ENCODE measurements at regions not wholly inside any gene's neighbourhood (a gene's known extent, or its start where the extent isn't known, plus 50 kb on each side); places are given as distances from the start of the nearest gene placed in this dataset.

- TF ChIP-seq ELF4 (CRISPR knock-in tag; IDR thresholded peaks at IDR 0.05) (no peak), CBFA2T2 (conservative IDR thresholded peaks at IDR 0.05) (no peak), ILF3 (IDR thresholded peaks at IDR 0.05; ENCODE audit: borderline replicate concordance) (no peak), CREB1 (IDR thresholded peaks at IDR 0.05) (no peak), CREB1 (CRISPR knock-in tag; IDR thresholded peaks at IDR 0.05) (no peak), ZNF408 (CRISPR knock-in tag; IDR thresholded peaks at IDR 0.05; ENCODE audit: low read depth) (no peak), ARID1B (IDR thresholded peaks at IDR 0.05) (no peak), HNRNPLL (IDR thresholded peaks at IDR 0.05; ENCODE audit: low read depth, low read length, poor library complexity, severe bottlenecking) (no peak), MCM2 (IDR thresholded peaks at IDR 0.05; ENCODE audit: low read depth) (no peak), XRCC3 (IDR thresholded peaks at IDR 0.05) (no peak), ZC3H8 (IDR thresholded peaks at IDR 0.05) (no peak)
Measured at GRCh38 chr11:120052196-120052775, 85.6 kb downstream of the TRIM29 start (continued).

GRCh38 chr11:120044011-120044675 is 93.8 kb downstream of the TRIM29 start:
- H3K9me3 ChIP-seq (replicated peaks; ENCODE audit: control insufficient read depth, insufficient read depth, low read depth, low read length) = no peaks in the 10 kb centered on the region
- no peaks in the 10 kb centered on the region for H3K79me2 ChIP-seq (ENCODE audit: control insufficient read depth, insufficient read depth, low read length)
- H3K4me1 ChIP-seq (replicated peaks in 1 of 2; ENCODE audit: control insufficient read depth in 2 of 2, insufficient read depth in 2 of 2, low read length in 2 of 2) = no peaks in the 10 kb centered on the region
- ChIA-PET POLR2A (interaction anchor here (0.6 kb wide), 1 partner anchor 311 kb away, joined by 4 read pairs; no protein-coding TSS in a partner anchor), CTCF (ENCODE audit: low intra/inter-chr PET ratio) (no interaction called here)
- no TSS peak for BruUV-seq (replicated peaks)
- H3K9ac ChIP-seq (ENCODE audit: insufficient read depth in 1 of 2, low read depth in 2 of 2, low read length in 2 of 2) = no peak overlapping the region
- no peak overlapping the region for H3K27ac ChIP-seq (ENCODE audit: extremely low read depth, low read depth, low read length)
- no peak overlapping the region for H2AFZ ChIP-seq (ENCODE audit: low read depth, low read length)
- H3K27me3 ChIP-seq (ENCODE audit: control insufficient read depth in 2 of 2, insufficient read depth in 2 of 2, low read length in 2 of 2) = peaks cover 0 to 6% of the 10 kb centered on the region in 2 experiments; a peak in 1 of 5 replicates
- no peak for ATAC-seq
- FAIRE-seq = no peak
- no peak overlapping the region for H3K4me3 ChIP-seq
- no peaks in the 10 kb centered on the region for H4K20me1 ChIP-seq (replicated peaks; ENCODE audit: control insufficient read depth, insufficient read depth, low read length)
- H3K4me2 ChIP-seq (ENCODE audit: insufficient read depth, low read length) = no peak overlapping the region
- intact Hi-C loops (cut with micrococcal nuclease) = no loop called here
- no peaks in the 10 kb centered on the region for H3K9me1 ChIP-seq (ENCODE audit: control insufficient read depth, insufficient read depth, low read length)
- H3K36me3 ChIP-seq (ENCODE audit: control insufficient read depth, insufficient read depth, low read length) = no peaks in the 10 kb centered on the region
- in situ Hi-C loops (cut with MboI) = no loop called here
- no peak for DNase-seq (ENCODE audit: extremely low read depth in 1 of 4, low spot score in 3 of 4)
- WGBS (ENCODE audit: insufficient coverage, low coverage, missing lambda C conversion rate) = 0% methylated on average over 1 of the region's 1 CpG
- no peak for TF ChIP-seq EGR1 (conservative IDR thresholded peaks at IDR 0.05)
- TF ChIP-seq CBX5 (IDR thresholded peaks at IDR 0.05; ENCODE audit: borderline replicate concordance, low read depth) = no peak
- no peak for TF ChIP-seq ZMIZ1 (IDR thresholded peaks at IDR 0.05; ENCODE audit: low read depth in 2 of 2, low read length in 2 of 2)
- TF ChIP-seq TFAP4 (CRISPR knock-in tag; IDR thresholded peaks at IDR 0.05; ENCODE audit: borderline replicate concordance) = no peak
- TF ChIP-seq NEUROD1 (IDR thresholded peaks at IDR 0.05; ENCODE audit: borderline replicate concordance, low read depth, low read length, partially characterized antibody) = no peak
- no peak for TF ChIP-seq CHD1 (IDR thresholded peaks at IDR 0.05; ENCODE audit: low read length)

Measured in K562 (cell line).